Loucy (cell line): ENCODE measurements at regions not wholly inside any gene's neighbourhood (a gene's known extent, or its start where the extent isn't known, plus 50 kb on each side); places are given as distances from the start of the nearest gene placed in this dataset.

ENCODE experiments used
- EZH2phosphoT487 ChIP-seq: fragments of 200-600 bp; IDR thresholded peaks from 2 replicates; pipeline ENCODE4 v1.6.1; 2018; ENCODE audit warnings: antibody characterized with exemption, mild to moderate bottlenecking, moderate library complexity, borderline replicate concordance
- TF ChIP-seq, protein P1 (sequence below): fragments of 200-600 bp; sonication (generic); conservative IDR thresholded peaks from 2 replicates; pipeline ENCODE4 v1.5.1; 2014; ENCODE audit warnings: mild to moderate bottlenecking, antibody characterized with exemption, low read length

DNA sequence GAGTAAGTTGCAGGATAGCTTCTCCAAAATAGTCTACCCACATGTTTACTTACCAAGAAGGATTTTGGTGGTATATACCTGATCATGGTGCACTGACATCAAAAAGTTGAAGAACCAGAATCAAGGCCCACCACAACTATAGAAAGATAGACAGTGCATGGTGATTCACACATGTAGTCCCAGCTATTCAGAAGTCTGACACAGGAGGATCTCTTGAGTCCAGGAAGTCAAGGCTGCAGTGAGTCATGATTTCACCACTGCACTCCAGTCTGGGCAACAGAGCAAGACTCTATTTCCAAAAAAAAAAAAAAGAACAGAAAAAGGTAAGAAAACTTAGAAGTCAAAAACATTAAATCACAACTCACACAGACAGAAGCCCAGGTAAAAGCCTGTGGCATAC, 422.2 kb upstream of the FOXG1 start:
- TF ChIP-seq, protein P1, sequence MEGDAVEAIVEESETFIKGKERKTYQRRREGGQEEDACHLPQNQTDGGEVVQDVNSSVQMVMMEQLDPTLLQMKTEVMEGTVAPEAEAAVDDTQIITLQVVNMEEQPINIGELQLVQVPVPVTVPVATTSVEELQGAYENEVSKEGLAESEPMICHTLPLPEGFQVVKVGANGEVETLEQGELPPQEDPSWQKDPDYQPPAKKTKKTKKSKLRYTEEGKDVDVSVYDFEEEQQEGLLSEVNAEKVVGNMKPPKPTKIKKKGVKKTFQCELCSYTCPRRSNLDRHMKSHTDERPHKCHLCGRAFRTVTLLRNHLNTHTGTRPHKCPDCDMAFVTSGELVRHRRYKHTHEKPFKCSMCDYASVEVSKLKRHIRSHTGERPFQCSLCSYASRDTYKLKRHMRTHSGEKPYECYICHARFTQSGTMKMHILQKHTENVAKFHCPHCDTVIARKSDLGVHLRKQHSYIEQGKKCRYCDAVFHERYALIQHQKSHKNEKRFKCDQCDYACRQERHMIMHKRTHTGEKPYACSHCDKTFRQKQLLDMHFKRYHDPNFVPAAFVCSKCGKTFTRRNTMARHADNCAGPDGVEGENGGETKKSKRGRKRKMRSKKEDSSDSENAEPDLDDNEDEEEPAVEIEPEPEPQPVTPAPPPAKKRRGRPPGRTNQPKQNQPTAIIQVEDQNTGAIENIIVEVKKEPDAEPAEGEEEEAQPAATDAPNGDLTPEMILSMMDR = no peak
- no peak for TF ChIP-seq EZH2phosphoT487
